HG02798 (cell line): ENCODE measurements at regions not wholly inside any gene's neighbourhood (a gene's known extent, or its start where the extent isn't known, plus 50 kb on each side); places are given as distances from the start of the nearest gene placed in this dataset.
"Not testable (repeated sequence)": the region's sequence is repeated elsewhere in the genome, so short reads cannot be mapped to it uniquely, and the experiment has no call there.

ENCODE experiments used
- ATAC-seq: cut with Tn5 transposase; IDR thresholded peaks from one replicate; pipeline ENCODE4 v1.9.1; 2021; ENCODE audit warnings: mild to moderate bottlenecking; ENCODE audit not compliant: unreplicated experiment, poor library complexity

GRCh38 chr16:63850979-63851378 lies 1270.9 kb downstream of the CDH11 start:
- ATAC-seq = no peak

GRCh38 chr16:63841271-63841670 lies 1280.6 kb downstream of the CDH11 start:
- no peak for ATAC-seq

GRCh38 chr16:63830061-63830460 lies 1291.8 kb downstream of the CDH11 start:
- no peak for ATAC-seq

- no peak for ATAC-seq
Measured at GRCh38 chr16:63822818-63823217, 1299.0 kb downstream of the CDH11 start.

GRCh38 chr16:63816276-63816675 lies 1305.6 kb downstream of the CDH11 start:
- no peak for ATAC-seq

- ATAC-seq = no peak
Measured at GRCh38 chr16:63813862-63814261, 1308.0 kb downstream of the CDH11 start.

- ATAC-seq = no peak
Measured at GRCh38 chr16:63808730-63809129, 1313.1 kb downstream of the CDH11 start.

GRCh38 chr16:63806794-63807506 lies 1314.9 kb downstream of the CDH11 start:
- ATAC-seq = no peak

- no peak for ATAC-seq
Measured at GRCh38 chr16:63804126-63804525, 1317.7 kb downstream of the CDH11 start.

- ATAC-seq = no peak
Measured at GRCh38 chr16:63789603-63790002, 1332.3 kb downstream of the CDH11 start.

GRCh38 chr16:63787014-63787413 lies 1334.8 kb downstream of the CDH11 start:
- no peak for ATAC-seq

GRCh38 chr16:63785170-63785569 lies 1336.7 kb downstream of the CDH11 start:
- no peak for ATAC-seq

GRCh38 chr16:63776437-63776836 lies 1345.4 kb downstream of the CDH11 start:
- no peak for ATAC-seq

GRCh38 chr16:63776034-63776433 lies 1345.8 kb downstream of the CDH11 start:
- ATAC-seq = no peak

GRCh38 chr16:63774302-63774701 lies 1347.6 kb downstream of the CDH11 start:
- no peak for ATAC-seq

GRCh38 chr16:63769211-63769610 lies 1352.7 kb downstream of the CDH11 start:
- ATAC-seq = no peak

- not testable (repeated sequence) for ATAC-seq
Measured at GRCh38 chr16:63760246-63760645, 1361.6 kb downstream of the CDH11 start.

GRCh38 chr16:63752347-63752746 lies 1369.5 kb downstream of the CDH11 start:
- ATAC-seq = no peak

- no peak for ATAC-seq
Measured at GRCh38 chr16:63749276-63749675, 1372.6 kb downstream of the CDH11 start.

GRCh38 chr16:63745456-63745855 lies 1376.4 kb downstream of the CDH11 start:
- no peak for ATAC-seq

- no peak for ATAC-seq
Measured at GRCh38 chr16:63744077-63744874, 1377.6 kb downstream of the CDH11 start.

GRCh38 chr16:63742150-63742549 lies 1379.7 kb downstream of the CDH11 start:
- ATAC-seq = no peak
